ENCODE measurements at regions not wholly inside any gene's neighbourhood (a gene's known extent, or its start where the extent isn't known, plus 50 kb on each side); places are given as distances from the start of the nearest gene placed in this dataset.
"Not testable (repeated sequence)": the region's sequence is repeated elsewhere in the genome, so short reads cannot be mapped to it uniquely, and the experiment has no call there.

- no peak for DNase-seq
- intact Hi-C loops (cut with DNase I), result no loop called here
Observed at GRCh38 chr11:129503646-129504045, 128.0 kb downstream of the BARX2 start.

- no peak for DNase-seq
- intact Hi-C loops (cut with DNase I), result no loop called here
Observed at GRCh38 chr11:129505266-129505665, 129.6 kb downstream of the BARX2 start.

- DNase-seq, result no peak
- intact Hi-C loops (cut with DNase I), result no loop called here
Observed at GRCh38 chr11:129508163-129508562, 132.5 kb downstream of the BARX2 start.

- DNase-seq, result no peak
- intact Hi-C loops (cut with DNase I), result no loop called here
Observed at GRCh38 chr11:129528296-129528695, 152.6 kb downstream of the BARX2 start.

GRCh38 chr11:129530154-129530895, 154.7 kb downstream of the BARX2 start:
- peak in 37 of 42 donors; percentile 2 to 64 (median 25) for DNase-seq

GRCh38 chr11:129533395-129533794, 157.7 kb downstream of the BARX2 start:
- intact Hi-C loops (cut with DNase I), result no loop called here
- DNase-seq, result no peak

More at GRCh38 chr11:129530154-129530895, 154.7 kb downstream of the BARX2 start:
- intact Hi-C loops (cut with DNase I), result no loop called here

GRCh38 chr11:129536338-129536737, 160.7 kb downstream of the BARX2 start:
- intact Hi-C loops (cut with DNase I), result no loop called here
- DNase-seq, result no peak

- intact Hi-C loops (cut with DNase I), result no loop called here
- no peak for DNase-seq
Observed at GRCh38 chr11:129538323-129538722, 162.7 kb downstream of the BARX2 start.

GRCh38 chr11:129543515-129544290, 168.1 kb downstream of the BARX2 start:
- intact Hi-C loops (cut with DNase I), result no loop called here

GRCh38 chr11:129544691-129545090, 169.0 kb downstream of the BARX2 start:
- DNase-seq, result no peak
- intact Hi-C loops (cut with DNase I), result no loop called here

More at GRCh38 chr11:129543515-129544290, 168.1 kb downstream of the BARX2 start:
- DNase-seq, result no peak

GRCh38 chr11:129546266-129546665, 170.6 kb downstream of the BARX2 start:
- intact Hi-C loops (cut with DNase I), result no loop called here
- DNase-seq, result no peak

GRCh38 chr11:129557421-129557820, 181.8 kb downstream of the BARX2 start:
- intact Hi-C loops (cut with DNase I), result no loop called here
- DNase-seq, result no peak

- no peak for DNase-seq
- intact Hi-C loops (cut with DNase I), result no loop called here
Observed at GRCh38 chr11:129569007-129569406, 193.4 kb downstream of the BARX2 start.

GRCh38 chr11:129572667-129573066, 197.0 kb downstream of the BARX2 start:
- DNase-seq; intact Hi-C loops (cut with DNase I): not testable (repeated sequence)

GRCh38 chr11:129573161-129573560, 197.5 kb downstream of the BARX2 start:
- no peak for DNase-seq
- intact Hi-C loops (cut with DNase I), result no loop called here

- no peak for DNase-seq
- intact Hi-C loops (cut with DNase I), result no loop called here
Observed at GRCh38 chr11:129574431-129574830, 198.8 kb downstream of the BARX2 start.

GRCh38 chr11:129576652-129577051, 201.0 kb downstream of the BARX2 start:
- DNase-seq, result no peak
- intact Hi-C loops (cut with DNase I), result no loop called here

GRCh38 chr11:129578006-129578405, 202.4 kb downstream of the BARX2 start:
- DNase-seq, result no peak

GRCh38 chr11:129580278-129580677, 204.6 kb downstream of the BARX2 start:
- DNase-seq, result no peak
- intact Hi-C loops (cut with DNase I), result no loop called here

More at GRCh38 chr11:129578006-129578405, 202.4 kb downstream of the BARX2 start:
- intact Hi-C loops (cut with DNase I), result no loop called here

GRCh38 chr11:129584316-129584715, 208.7 kb downstream of the BARX2 start:
- DNase-seq, result no peak
- intact Hi-C loops (cut with DNase I), result no loop called here
